Mucosa of rectum (tissue), 2 donors: ENCODE measurements at regions not wholly inside any gene's neighbourhood (a gene's known extent, or its start where the extent isn't known, plus 50 kb on each side); places are given as distances from the start of the nearest gene placed in this dataset.

Source experiments
- H3K27ac ChIP-seq, 2 donors: one replicate each; pipeline ENCODE4 v1.7.0; 2013; ENCODE audit warnings: inconsistent platforms in 2 of 2, low read depth in 2 of 2, low read length in 2 of 2
- H3K27me3 ChIP-seq, 2 donors: one replicate each; pipeline ENCODE4 v1.7.0; 2013; ENCODE audit warnings: low read length in 2 of 2; ENCODE audit not compliant: control insufficient read depth in 2 of 2, insufficient read depth in 2 of 2
- H3K36me3 ChIP-seq, 2 donors: one replicate each; pipeline ENCODE4 v1.7.0; 2013; ENCODE audit warnings: low read length in 2 of 2; ENCODE audit not compliant: control insufficient read depth in 2 of 2, insufficient read depth in 2 of 2
- H3K4me1 ChIP-seq, 2 donors: one replicate each; pipeline ENCODE4 v1.7.0; 2013; ENCODE audit warnings: low read length in 2 of 2, mild to moderate bottlenecking in 1 of 2; ENCODE audit not compliant: control insufficient read depth in 2 of 2, insufficient read depth in 2 of 2
- H3K4me3 ChIP-seq, 2 donors: one replicate each; pipeline ENCODE4 v1.7.0; 2013; ENCODE audit warnings: low read length in 2 of 2
- H3K9ac ChIP-seq, 2 donors: one replicate each; pipeline ENCODE4 v1.7.0; 2013; ENCODE audit warnings: low read length in 2 of 2, low read depth in 1 of 2, mild to moderate bottlenecking in 1 of 2
- H3K9me3 ChIP-seq, 2 donors: one replicate each; pipeline ENCODE4 v1.7.0; 2013; ENCODE audit warnings: low read length in 2 of 2; ENCODE audit not compliant: control insufficient read depth in 2 of 2
- donor health status: healthy.
- donor health status: Normal muscosa, but diverticular disease.

DNA sequence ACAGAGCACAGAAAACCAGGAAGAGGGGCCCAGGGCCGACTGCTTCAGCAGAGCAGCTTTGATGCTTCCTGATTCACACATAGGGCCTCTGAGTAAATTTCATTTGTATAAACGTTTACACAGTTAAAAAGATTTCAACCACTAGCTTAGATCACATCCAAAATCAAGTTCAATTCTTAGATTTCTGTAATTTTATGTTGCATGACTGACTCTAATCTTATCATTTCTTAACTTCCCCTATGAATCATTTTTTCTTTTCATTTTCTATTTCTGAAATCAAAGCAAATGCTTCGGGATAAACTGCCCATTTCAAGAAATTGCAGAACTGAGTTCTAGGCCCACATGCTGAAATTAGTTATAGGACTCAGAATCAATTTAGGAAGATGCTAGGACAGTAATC, 224.7 kb downstream of the INHBA start:
- H3K27ac ChIP-seq = no peak overlapping the region
- no peaks in the 10 kb centered on the region for H3K27me3 ChIP-seq
- no peak overlapping the region for H3K9ac ChIP-seq
- no peaks in the 10 kb centered on the region for H3K9me3 ChIP-seq
- H3K4me1 ChIP-seq = no peaks in the 10 kb centered on the region
- H3K4me3 ChIP-seq = no peak overlapping the region
- H3K36me3 ChIP-seq = no peaks in the 10 kb centered on the region

DNA sequence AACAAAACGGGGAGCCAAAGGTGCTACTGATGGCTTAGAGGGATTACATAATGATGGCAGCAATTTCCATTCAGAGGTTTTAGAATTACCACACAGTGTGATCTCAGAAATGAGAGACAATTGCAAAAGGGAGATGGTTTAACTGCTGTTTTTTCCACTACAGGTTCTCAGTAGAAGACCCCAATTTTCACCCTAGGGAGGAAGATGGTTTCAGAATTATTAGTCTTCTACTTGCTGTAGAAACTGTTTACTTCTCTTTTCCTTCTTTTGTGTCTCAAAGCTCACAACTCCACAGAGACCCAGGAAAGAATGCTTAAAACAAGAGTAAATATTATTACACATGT, 226.5 kb downstream of the INHBA start:
- Histone ChIP-seq H3K9me3 (no peaks in the 10 kb centered on the region), H3K27ac (no peak overlapping the region), H3K4me1 (no peaks in the 10 kb centered on the region), H3K36me3 (no peaks in the 10 kb centered on the region), H3K9ac (no peak overlapping the region), H3K4me3 (no peak overlapping the region), H3K27me3 (no peaks in the 10 kb centered on the region)

DNA sequence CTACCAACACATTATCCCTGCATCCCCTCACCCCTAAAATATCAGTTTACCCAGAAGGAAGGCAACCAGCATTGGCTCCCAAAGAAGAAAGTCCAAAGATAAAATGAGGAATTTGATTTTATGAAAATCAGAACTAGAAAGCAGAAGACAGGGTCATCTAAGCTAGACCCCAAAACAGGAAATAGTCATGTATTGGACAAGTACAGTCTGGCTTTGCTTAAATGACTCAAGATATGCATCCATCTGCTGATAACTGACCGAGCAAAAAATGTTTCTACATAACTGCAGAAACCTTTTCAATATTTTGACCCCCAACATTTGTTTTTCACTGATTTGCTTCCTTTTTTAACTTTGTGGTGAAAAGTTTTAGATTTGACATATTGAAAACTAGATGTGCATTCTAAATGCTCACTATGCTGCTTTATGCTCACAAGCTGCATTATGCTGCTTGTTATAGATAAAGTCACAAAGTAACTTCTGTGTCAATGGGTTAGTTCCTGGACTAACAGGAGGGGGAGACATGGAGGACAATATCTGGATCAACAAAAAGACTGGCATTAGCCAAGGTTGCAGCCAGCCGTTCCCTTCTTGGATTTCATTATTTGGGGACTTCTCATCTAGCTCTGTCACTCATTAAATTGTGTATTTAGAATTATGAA, 227.0 kb downstream of the INHBA start:
- H3K9me3 ChIP-seq = no peaks in the 10 kb centered on the region
- no peak overlapping the region for H3K4me3 ChIP-seq
- no peak overlapping the region for H3K9ac ChIP-seq
- no peaks in the 10 kb centered on the region for H3K27me3 ChIP-seq
- no peaks in the 10 kb centered on the region for H3K36me3 ChIP-seq
- H3K4me1 ChIP-seq = no peaks in the 10 kb centered on the region
- H3K27ac ChIP-seq = no peak overlapping the region

DNA sequence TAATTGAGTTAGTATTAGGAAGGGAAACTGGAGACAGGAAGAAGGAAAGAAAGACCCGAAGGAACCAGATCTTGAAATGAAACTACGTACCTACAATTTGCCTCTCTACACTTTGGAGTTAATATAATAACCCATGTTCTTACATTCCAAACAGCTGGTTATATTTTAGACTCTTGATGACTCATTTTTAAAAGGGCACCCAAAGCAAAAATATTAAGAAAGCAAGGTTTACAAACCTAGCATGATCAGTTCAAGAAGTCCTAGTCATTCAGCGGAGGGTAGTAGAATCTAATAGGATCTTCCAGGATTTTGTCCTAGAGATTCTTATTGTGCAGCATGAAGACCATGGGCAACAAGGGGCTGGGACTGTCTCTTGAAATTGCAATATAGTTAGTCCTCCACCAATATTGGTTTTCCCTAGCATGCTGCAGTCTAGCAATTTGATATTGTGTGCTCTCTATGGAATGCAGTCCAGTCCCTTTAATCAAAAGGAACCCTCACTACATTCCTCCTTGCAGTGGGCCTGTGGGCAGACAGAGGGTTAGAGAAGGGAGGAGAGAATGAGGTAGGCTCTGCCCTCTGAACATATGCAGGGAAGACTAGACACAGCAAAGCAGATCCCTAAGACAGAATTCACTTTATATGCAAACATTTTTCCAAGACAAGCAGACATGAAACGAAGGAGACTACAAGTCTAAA, 230.3 kb downstream of the INHBA start:
- Histone ChIP-seq H3K36me3 (no peaks in the 10 kb centered on the region), H3K9ac (no peak overlapping the region), H3K27ac (no peak overlapping the region), H3K27me3 (no peaks in the 10 kb centered on the region), H3K4me3 (no peak overlapping the region), H3K4me1 (no peaks in the 10 kb centered on the region), H3K9me3 (no peaks in the 10 kb centered on the region)

DNA sequence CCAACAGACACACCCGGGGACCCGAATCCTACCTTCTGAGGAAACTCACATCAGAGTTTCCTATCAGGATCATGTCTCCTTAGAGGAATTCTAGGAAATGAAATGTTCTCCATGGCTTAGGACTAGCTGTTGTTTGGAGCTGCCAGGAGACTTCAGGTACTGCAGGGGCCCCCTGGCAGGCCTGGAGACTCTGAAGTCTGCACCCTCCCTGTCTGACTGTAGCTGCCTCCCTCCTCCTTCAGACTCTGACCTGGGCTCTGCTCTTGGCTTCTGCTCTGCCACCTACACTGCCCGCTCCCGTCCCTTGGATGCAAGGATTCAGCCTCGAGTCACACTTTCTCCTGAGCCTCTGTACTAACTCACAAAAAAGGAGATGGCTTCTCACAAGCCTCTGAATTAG, 232.8 kb downstream of the INHBA start:
- H3K36me3 ChIP-seq = no peaks in the 10 kb centered on the region
- H3K9me3 ChIP-seq = no peaks in the 10 kb centered on the region
- H3K9ac ChIP-seq = no peak overlapping the region
- H3K27ac ChIP-seq = no peak overlapping the region
- no peaks in the 10 kb centered on the region for H3K4me1 ChIP-seq
- H3K27me3 ChIP-seq = no peaks in the 10 kb centered on the region
- no peak overlapping the region for H3K4me3 ChIP-seq

DNA sequence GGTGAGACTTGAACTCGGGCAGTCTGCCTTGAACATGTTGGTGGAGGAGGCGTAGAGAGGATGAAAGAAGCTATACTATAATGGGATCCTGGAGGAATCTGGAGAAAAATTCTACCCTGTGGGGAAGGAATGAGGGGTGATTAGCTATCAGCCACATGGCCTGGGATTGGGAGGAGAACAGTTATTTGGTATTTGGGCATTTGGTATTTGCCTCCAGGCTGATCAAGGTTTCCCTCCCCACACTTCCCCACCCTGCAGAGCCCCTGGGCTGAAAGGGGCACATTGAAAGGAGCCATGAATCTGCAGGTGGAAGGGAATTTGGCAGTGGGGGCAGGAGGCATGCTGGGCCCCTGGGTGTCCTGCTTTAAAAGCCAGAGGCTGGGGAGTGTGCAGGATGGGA, 235.3 kb downstream of the INHBA start:
- Histone ChIP-seq H3K36me3 (no peaks in the 10 kb centered on the region), H3K9me3 (no peaks in the 10 kb centered on the region), H3K4me1 (no peaks in the 10 kb centered on the region), H3K9ac (no peak overlapping the region), H3K4me3 (no peak overlapping the region), H3K27me3 (no peaks in the 10 kb centered on the region), H3K27ac (no peak overlapping the region)

DNA sequence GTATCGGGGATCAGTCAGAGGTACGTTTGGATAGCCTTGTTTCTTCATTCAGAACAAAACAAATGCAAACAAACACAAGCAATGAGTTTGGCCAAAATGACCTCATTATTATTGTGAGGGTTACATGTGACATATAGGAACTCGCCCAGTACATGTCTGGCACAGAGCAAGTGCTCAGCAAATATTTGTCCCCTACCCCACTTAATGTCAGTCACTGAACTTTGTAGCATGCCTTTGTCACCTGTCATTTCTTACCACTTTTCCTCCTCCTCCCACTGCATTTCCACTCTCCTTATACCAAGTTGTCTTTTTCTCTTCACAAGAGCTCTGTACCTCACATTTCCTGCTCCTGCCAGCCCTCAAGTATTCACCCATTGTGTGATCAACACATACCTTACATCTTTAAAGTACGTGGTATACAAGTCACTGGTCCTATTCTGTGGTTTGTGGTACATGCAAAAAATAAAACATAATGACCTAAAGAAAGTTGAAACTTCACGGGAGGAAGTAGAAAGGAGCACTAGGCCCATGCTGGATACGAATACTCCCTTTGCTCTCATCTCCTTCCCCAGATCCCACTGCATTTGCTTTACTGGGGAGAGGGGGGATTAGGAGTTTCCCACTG, 236.0 kb downstream of the INHBA start:
- Histone ChIP-seq H3K4me1 (no peaks in the 10 kb centered on the region), H3K9me3 (no peaks in the 10 kb centered on the region), H3K36me3 (no peaks in the 10 kb centered on the region), H3K4me3 (no peak overlapping the region), H3K9ac (no peak overlapping the region), H3K27me3 (no peaks in the 10 kb centered on the region), H3K27ac (no peak overlapping the region)

DNA sequence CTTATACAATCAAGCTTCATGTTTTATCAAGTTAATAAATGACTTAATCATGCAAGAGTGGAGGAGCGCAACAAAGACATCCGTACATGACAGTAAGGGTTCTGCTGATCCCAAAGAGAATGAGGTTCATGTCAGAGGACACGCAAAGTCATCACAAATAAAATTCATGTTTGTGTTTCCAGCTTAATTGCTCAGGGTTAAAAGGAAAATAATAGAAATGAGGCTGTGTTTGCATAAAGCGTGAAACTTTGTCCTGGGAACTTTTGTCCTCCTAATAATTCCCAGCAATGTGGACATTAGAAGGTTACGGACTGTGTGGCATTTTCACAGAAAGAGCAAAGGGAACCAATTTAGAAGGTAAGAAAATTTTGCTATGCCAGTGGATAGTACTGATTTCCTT, 237.3 kb downstream of the INHBA start:
- no peaks in the 10 kb centered on the region for H3K36me3 ChIP-seq
- no peak overlapping the region for H3K4me3 ChIP-seq
- H3K4me1 ChIP-seq = no peaks in the 10 kb centered on the region
- no peak overlapping the region for H3K27ac ChIP-seq
- H3K9me3 ChIP-seq = no peaks in the 10 kb centered on the region
- no peaks in the 10 kb centered on the region for H3K27me3 ChIP-seq
- no peak overlapping the region for H3K9ac ChIP-seq

DNA sequence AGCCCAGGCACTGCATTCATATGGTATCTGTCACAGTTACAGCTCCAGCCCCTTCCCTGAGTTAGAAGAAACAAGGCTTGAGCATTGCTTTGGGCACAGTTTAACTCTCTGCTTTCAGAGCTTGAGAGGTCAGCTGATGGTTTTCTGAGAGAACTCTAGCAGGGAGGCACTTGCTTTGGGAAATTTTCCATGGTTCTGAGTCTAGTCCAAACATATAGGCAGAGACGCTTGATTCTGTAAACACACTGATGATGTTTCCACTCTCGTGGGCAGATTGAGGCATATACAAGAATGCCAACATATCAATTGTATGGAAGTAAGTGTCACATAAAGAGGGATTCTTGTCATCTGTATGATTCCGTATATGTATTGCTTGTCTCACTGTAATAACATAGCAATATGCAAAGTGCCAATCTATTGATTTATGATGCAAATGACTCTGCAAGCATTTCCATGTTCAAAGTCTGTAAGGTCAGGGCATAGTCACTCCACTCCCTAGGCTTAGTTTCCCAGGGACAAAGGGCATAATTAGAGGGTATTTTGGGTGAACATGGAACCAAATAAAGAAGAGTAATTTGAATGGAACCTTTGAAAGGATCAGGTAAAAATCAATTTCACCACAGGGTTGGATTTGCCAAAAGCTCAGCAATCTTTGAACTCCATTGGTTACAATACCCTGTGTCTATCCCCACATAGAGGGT, 239.0 kb downstream of the INHBA start:
- Histone ChIP-seq H3K27ac (no peak overlapping the region), H3K4me3 (no peak overlapping the region), H3K36me3 (no peaks in the 10 kb centered on the region), H3K27me3 (no peaks in the 10 kb centered on the region), H3K4me1 (no peaks in the 10 kb centered on the region), H3K9ac (no peak overlapping the region), H3K9me3 (no peaks in the 10 kb centered on the region)

DNA sequence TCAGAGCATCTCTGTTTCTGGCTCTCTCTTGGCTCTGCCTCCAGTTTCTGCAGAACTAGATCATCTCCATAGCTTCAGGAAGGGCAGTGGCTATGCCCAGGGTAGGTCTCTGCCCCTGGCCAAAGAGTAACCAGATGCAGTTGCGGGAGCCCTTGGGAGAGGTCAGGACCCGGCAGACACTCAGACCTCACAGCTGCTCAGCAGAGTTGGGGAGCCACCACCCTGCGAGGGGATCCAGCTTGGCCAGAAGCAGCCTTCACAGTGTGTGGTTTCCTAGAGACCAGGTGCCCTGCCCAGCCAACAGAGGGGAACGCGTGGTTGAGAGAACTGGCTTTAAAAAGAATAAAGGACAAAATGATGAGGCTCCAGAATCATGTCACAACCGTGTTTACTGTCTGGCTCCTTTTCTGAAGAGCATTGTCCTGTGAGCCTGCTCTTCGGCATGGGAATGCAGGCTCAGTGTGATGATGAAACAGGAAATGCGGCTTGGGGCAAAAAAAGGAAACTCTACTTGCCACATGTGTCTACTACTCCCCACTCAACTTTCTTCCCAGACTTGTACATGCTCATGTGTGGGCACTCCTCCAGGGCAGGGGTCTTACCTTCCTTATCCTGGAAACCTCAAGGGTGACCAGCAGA, 243.1 kb downstream of the INHBA start:
- Histone ChIP-seq H3K4me1 (no peaks in the 10 kb centered on the region), H3K27ac (no peak overlapping the region), H3K9me3 (no peaks in the 10 kb centered on the region), H3K9ac (no peak overlapping the region), H3K36me3 (no peaks in the 10 kb centered on the region), H3K27me3 (no peaks in the 10 kb centered on the region), H3K4me3 (no peak overlapping the region)
